GM23338 (cell line): ENCODE measurements at regions not wholly inside any gene's neighbourhood (a gene's known extent, or its start where the extent isn't known, plus 50 kb on each side); places are given as distances from the start of the nearest gene placed in this dataset.

Experiments
- ATAC-seq: fragments of 200-7000 bp; cut with Tn5 transposase; 3 replicates; pipeline ENCODE4 v1.9.1; 2020
- DNase-seq: peaks from one replicate; pipeline ENCODE4 v3.0.0-alpha.2; 2015; ENCODE audit warnings: low spot score
- H2AFZ ChIP-seq: fragments of 200-600 bp; sonication (generic); 2 replicates; pipeline ENCODE4 v1.8.0; 2016; ENCODE audit warnings: antibody characterized with exemption, mild to moderate bottlenecking, moderate library complexity
- H3F3A ChIP-seq: fragments of 200-600 bp; sonication (generic); replicated peaks from 2 replicates; pipeline ENCODE4 v1.8.0; 2017; ENCODE audit warnings: antibody characterized with exemption, mixed run types, low read depth
- H3K27ac ChIP-seq: fragments of 200-600 bp; sonication (generic); 2 replicates; pipeline ENCODE4 v1.6.1; 2016; ENCODE audit warnings: low read depth
- H3K27me3 ChIP-seq: fragments of 200-600 bp; sonication (generic); 2 replicates; pipeline ENCODE4 v1.8.0; 2016; ENCODE audit warnings: mild to moderate bottlenecking, mixed run types, moderate library complexity; ENCODE audit not compliant: insufficient read depth
- H3K36me3 ChIP-seq: fragments of 200-600 bp; sonication (generic); 2 replicates; pipeline ENCODE4 v1.8.0; 2016; ENCODE audit warnings: mild to moderate bottlenecking; ENCODE audit not compliant: insufficient read depth
- H3K4me1 ChIP-seq: fragments of 200-600 bp; sonication (generic); 2 replicates; pipeline ENCODE4 v1.8.0; 2016; ENCODE audit warnings: mild to moderate bottlenecking, moderate library complexity; ENCODE audit not compliant: insufficient read depth
- H3K4me2 ChIP-seq: fragments of 200-600 bp; sonication (generic); 2 replicates; pipeline ENCODE4 v1.7.1; 2017; ENCODE audit warnings: mixed run types
- H3K4me3 ChIP-seq: fragments of 200-600 bp; sonication (generic); 2 replicates; pipeline ENCODE4 v1.6.1; 2016; ENCODE audit warnings: mixed run types
- H3K79me2 ChIP-seq: fragments of 200-600 bp; sonication (generic); replicated peaks from 2 replicates; pipeline ENCODE4 v1.8.0; 2017; ENCODE audit warnings: mild to moderate bottlenecking; ENCODE audit not compliant: insufficient read depth
- H3K9me2 ChIP-seq: fragments of 200-600 bp; sonication (generic); 2 replicates; pipeline ENCODE4 v1.8.0; 2017; ENCODE audit not compliant: insufficient read depth
- H4K20me1 ChIP-seq: fragments of 200-600 bp; sonication (generic); replicated peaks from 2 replicates; pipeline ENCODE4 v1.8.0; 2017; ENCODE audit warnings: mild to moderate bottlenecking; ENCODE audit not compliant: insufficient read depth
- H3K27ac Mint-ChIP-seq: 2 replicates; pipeline ENCODE4 v1.8.0; 2020; ENCODE audit warnings: inconsistent platforms, mild to moderate bottlenecking, moderate library complexity, mixed read lengths
- H3K27me3 Mint-ChIP-seq: 3 replicates; pipeline ENCODE4 v1.8.0; 2022; ENCODE audit warnings: low read depth, mild to moderate bottlenecking, moderate library complexity, mixed read lengths, inconsistent platforms; ENCODE audit not compliant: insufficient read depth, poor library complexity
- H3K36me3 Mint-ChIP-seq: 3 replicates; pipeline ENCODE4 v1.8.0; 2021; ENCODE audit warnings: low read depth, mild to moderate bottlenecking, inconsistent platforms, moderate library complexity, mixed read lengths
- H3K4me1 Mint-ChIP-seq: 3 replicates; pipeline ENCODE4 v1.8.0; 2020; ENCODE audit warnings: mild to moderate bottlenecking, inconsistent platforms, mixed read lengths
- H3K4me3 Mint-ChIP-seq: 3 replicates; pipeline ENCODE4 v1.8.0; 2021; ENCODE audit warnings: moderate library complexity, mild to moderate bottlenecking, inconsistent platforms, mixed read lengths
- H3K9me3 Mint-ChIP-seq: 3 replicates; pipeline ENCODE4 v1.8.0; 2020; ENCODE audit warnings: moderate library complexity, mild to moderate bottlenecking, inconsistent platforms, mixed read lengths
- CREB1 ChIP-seq: fragments of 250-450 bp; sonication (Bioruptor Pico); IDR thresholded peaks from 2 replicates; pipeline ENCODE4 v1.5.0; 2020; ENCODE audit warnings: low read depth, mild to moderate bottlenecking, moderate library complexity
- EZH2 ChIP-seq: fragments of 200-600 bp; sonication (generic); IDR thresholded peaks from one replicate; pipeline ENCODE4 v1.8.0; 2017; ENCODE audit warnings: antibody characterized with exemption, mild to moderate bottlenecking, low read depth; ENCODE audit not compliant: unreplicated experiment
- EZH2phosphoT487 ChIP-seq: fragments of 200-600 bp; sonication (generic); IDR thresholded peaks from one replicate; pipeline ENCODE4 v1.8.1; 2018; ENCODE audit warnings: antibody characterized with exemption; ENCODE audit not compliant: unreplicated experiment
- NANOG ChIP-seq: IDR thresholded peaks from 2 replicates; pipeline ENCODE4 v1.6.1; 2016; ENCODE audit warnings: antibody characterized with exemption, borderline replicate concordance
- ZNF114 ChIP-seq: fragments of 250-450 bp; sonication (Bioruptor Pico); IDR thresholded peaks from 2 replicates; pipeline ENCODE4 v1.5.0; 2020; ENCODE audit warnings: mild to moderate bottlenecking, moderate library complexity
- ZNF331 ChIP-seq: fragments of 250-450 bp; sonication (Bioruptor Pico); IDR thresholded peaks from 2 replicates; pipeline ENCODE4 v1.5.0; 2020; ENCODE audit warnings: low read depth, mild to moderate bottlenecking, moderate library complexity
- ZNF462 ChIP-seq: fragments of 250-450 bp; sonication (Bioruptor Pico); IDR thresholded peaks from 2 replicates; pipeline ENCODE4 v1.5.0; 2020; ENCODE audit warnings: mild to moderate bottlenecking, moderate library complexity

GRCh38 chr10:8449909-8450308 is 395.4 kb downstream of the GATA3 start (continued):
- no peak for TF ChIP-seq ZNF462

- peaks cover 3% of the 10 kb centered on the region; the same call in 1 of the 3 replicates for H3K4me1 Mint-ChIP-seq
- no peaks in the 10 kb centered on the region for H3K27me3 Mint-ChIP-seq
- no peaks in the 10 kb centered on the region; the same call in 2 of the 3 replicates for H3K36me3 Mint-ChIP-seq
- Histone ChIP-seq H3K9me2 (no peaks in the 10 kb centered on the region), H2AFZ (0 out of 2 replicates have a peak overlapping the region, but pooled peaks have one; percentile 44), H3K27me3 (no peaks in the 10 kb centered on the region), H3K27ac (no peak overlapping the region), H3K36me3 (no peaks in the 10 kb centered on the region), H3K4me1 (no peaks in the 10 kb centered on the region), H3K4me3 (no peak overlapping the region), H3K4me2 (no peak overlapping the region), H4K20me1 (no peaks in the 10 kb centered on the region), H3F3A (no peaks in the 10 kb centered on the region), H3K79me2 (no peaks in the 10 kb centered on the region)
- no peak overlapping the region for H3K27ac Mint-ChIP-seq
- no peak overlapping the region for H3K4me3 Mint-ChIP-seq
- peaks cover 12% of the 10 kb centered on the region for H3K9me3 Mint-ChIP-seq
- ATAC-seq (no peak), DNase-seq (no peak)
- TF ChIP-seq ZNF114 (CRISPR knock-in tag) (no peak), ZNF462 (no peak), EZH2 (no peak), ZNF331 (CRISPR knock-in tag) (no peak), CREB1 (CRISPR knock-in tag) (no peak), EZH2phosphoT487 (no peak), NANOG (no peak)
Measured at GRCh38 chr10:8453587-8453986, 399.1 kb downstream of the GATA3 start.
